KMS-11 (cell line): ENCODE measurements at regions not wholly inside any gene's neighbourhood (a gene's known extent, or its start where the extent isn't known, plus 50 kb on each side); places are given as distances from the start of the nearest gene placed in this dataset.

ENCODE experiments used
- H2AFZ ChIP-seq: fragments of 200-600 bp; sonication (generic); 2 replicates; pipeline ENCODE4 v1.6.1; 2016; ENCODE audit warnings: antibody characterized with exemption, mixed run types, low read depth
- H3K27ac ChIP-seq: fragments of 200-600 bp; sonication (generic); 2 replicates; pipeline ENCODE4 v1.6.1; 2016; ENCODE audit warnings: mild to moderate bottlenecking, mixed run types
- H3K27me3 ChIP-seq: fragments of 200-600 bp; sonication (generic); 2 replicates; pipeline ENCODE4 v1.6.1; 2017; ENCODE audit warnings: mild to moderate bottlenecking, low read depth, mixed run types, moderate library complexity; ENCODE audit not compliant: insufficient read depth
- H3K36me3 ChIP-seq: fragments of 200-600 bp; sonication (generic); 2 replicates; pipeline ENCODE4 v1.6.1; 2017; ENCODE audit warnings: mild to moderate bottlenecking, mixed run types; ENCODE audit not compliant: insufficient read depth
- H3K4me1 ChIP-seq: fragments of 200-600 bp; sonication (generic); 2 replicates; pipeline ENCODE4 v1.6.1; 2016; ENCODE audit warnings: mild to moderate bottlenecking, low read depth, mixed run types; ENCODE audit not compliant: poor library complexity, severe bottlenecking
- H3K4me2 ChIP-seq: fragments of 200-600 bp; sonication (generic); 2 replicates; pipeline ENCODE4 v1.7.0; 2016; ENCODE audit warnings: mild to moderate bottlenecking, mixed run types
- H3K4me3 ChIP-seq: fragments of 200-600 bp; sonication (generic); IDR thresholded peaks from 2 replicates; pipeline ENCODE4 v1.6.1; 2017; ENCODE audit warnings: low read depth, low read length, mixed read lengths; ENCODE audit not compliant: insufficient read depth
- H3K79me2 ChIP-seq: fragments of 200-600 bp; sonication (generic); 2 replicates; pipeline ENCODE4 v1.6.1; 2016; ENCODE audit warnings: low read depth, mixed run types; ENCODE audit not compliant: insufficient read depth
- H3K9ac ChIP-seq: fragments of 200-600 bp; sonication (generic); 2 replicates; pipeline ENCODE4 v1.6.1; 2016; ENCODE audit warnings: mild to moderate bottlenecking, mixed run types
- H4K20me1 ChIP-seq: fragments of 200-600 bp; sonication (generic); 2 replicates; pipeline ENCODE4 v1.6.1; 2016; ENCODE audit warnings: mild to moderate bottlenecking, mixed run types; ENCODE audit not compliant: insufficient read depth
- CTCF ChIP-seq: fragments of 200-600 bp; sonication (generic); conservative IDR thresholded peaks from 2 replicates; pipeline ENCODE4 v1.6.1; 2017; ENCODE audit warnings: low read depth, mild to moderate bottlenecking, antibody characterized with exemption, low read length, moderate library complexity, mixed read lengths

- no peak overlapping the region for H3K4me2 ChIP-seq
- H3K79me2 ChIP-seq: no peaks in the 10 kb centered on the region
- no peaks in the 10 kb centered on the region for H3K36me3 ChIP-seq
- no peak overlapping the region for H3K4me3 ChIP-seq
- H2AFZ ChIP-seq: no peak overlapping the region
- H3K27me3 ChIP-seq: no peaks in the 10 kb centered on the region
- H3K4me1 ChIP-seq: no peaks in the 10 kb centered on the region
- H3K9ac ChIP-seq: no peak overlapping the region
- no peak overlapping the region for H3K27ac ChIP-seq
- TF ChIP-seq CTCF: no peak
- H4K20me1 ChIP-seq: no peaks in the 10 kb centered on the region
Observed at GRCh38 chr10:3355536-3355935, 183.0 kb upstream of the PITRM1 start.

- Histone ChIP-seq H3K27ac (no peak overlapping the region), H3K79me2 (no peaks in the 10 kb centered on the region), H3K4me1 (no peaks in the 10 kb centered on the region), H3K27me3 (no peaks in the 10 kb centered on the region), H4K20me1 (no peaks in the 10 kb centered on the region), H3K4me3 (no peak overlapping the region), H3K4me2 (no peak overlapping the region), H3K9ac (no peak overlapping the region), H3K36me3 (no peaks in the 10 kb centered on the region), H2AFZ (no peak overlapping the region)
- no peak for TF ChIP-seq CTCF
Observed at GRCh38 chr10:3354174-3354900, 181.8 kb upstream of the PITRM1 start.

- Histone ChIP-seq H3K27ac (no peak overlapping the region), H3K9ac (no peak overlapping the region), H3K4me1 (no peaks in the 10 kb centered on the region), H3K4me2 (no peak overlapping the region), H3K79me2 (no peaks in the 10 kb centered on the region), H3K4me3 (no peak overlapping the region), H3K27me3 (no peaks in the 10 kb centered on the region), H2AFZ (no peak overlapping the region), H4K20me1 (no peaks in the 10 kb centered on the region), H3K36me3 (no peaks in the 10 kb centered on the region)
- no peak for TF ChIP-seq CTCF
Observed at GRCh38 chr10:3353235-3353634, 180.7 kb upstream of the PITRM1 start.

GRCh38 chr10:3350617-3351258 is 178.2 kb upstream of the PITRM1 start:
- H3K79me2 ChIP-seq: no peaks in the 10 kb centered on the region
- H3K9ac ChIP-seq: no peak overlapping the region
- no peak overlapping the region for H3K4me3 ChIP-seq
- H2AFZ ChIP-seq: no peak overlapping the region
- TF ChIP-seq CTCF: no peak
- no peak overlapping the region for H3K4me2 ChIP-seq
- peaks cover 11% of the 10 kb centered on the region for H3K4me1 ChIP-seq
- H3K27me3 ChIP-seq: no peaks in the 10 kb centered on the region
- no peak overlapping the region for H3K27ac ChIP-seq
- H4K20me1 ChIP-seq: no peaks in the 10 kb centered on the region
- no peaks in the 10 kb centered on the region for H3K36me3 ChIP-seq
